GM12892 (cell line): ENCODE measurements at regions not wholly inside any gene's neighbourhood (a gene's known extent, or its start where the extent isn't known, plus 50 kb on each side); places are given as distances from the start of the nearest gene placed in this dataset.

Experiments
- POLR2A ChIP-seq: IDR thresholded peaks from 2 replicates; pipeline ENCODE4 v1.6.1; 2011; ENCODE audit warnings: low read depth, low read length, control low read depth
- TAF1 ChIP-seq: IDR thresholded peaks from 2 replicates; pipeline ENCODE4 v1.6.1; 2011; ENCODE audit warnings: low read depth, mild to moderate bottlenecking, control low read depth, low read length, borderline replicate concordance

DNA sequence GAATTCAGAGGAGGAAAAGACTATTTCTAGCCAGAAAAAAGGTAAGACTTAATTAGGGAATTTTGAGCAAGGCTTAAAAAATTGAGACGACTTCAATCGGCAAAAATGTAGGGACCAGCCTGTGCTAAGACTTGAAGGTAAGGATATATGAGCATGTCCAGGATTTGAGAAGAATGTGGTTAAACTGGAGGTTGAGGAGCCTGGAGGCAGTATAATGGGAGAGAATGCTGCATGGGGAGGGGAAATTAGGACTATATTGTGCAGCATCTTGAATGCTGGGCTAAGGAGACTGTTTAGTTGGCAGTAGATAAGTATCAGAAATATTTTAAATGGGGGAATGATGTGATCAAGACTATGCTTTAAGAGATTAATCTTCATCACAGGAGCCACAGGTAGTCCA lies 53.1 kb upstream of the PCGF5 start:
- TF ChIP-seq POLR2A (no peak), TAF1 (no peak)
